Stimulated activated CD4-positive, alpha-beta T cell treated with anti-CD3 and anti-CD28 coated beads, TNF-alpha, amount 100 ng/mL, for 24 hours (primary cell): ENCODE measurements at regions not wholly inside any gene's neighbourhood (a gene's known extent, or its start where the extent isn't known, plus 50 kb on each side); places are given as distances from the start of the nearest gene placed in this dataset.
A peak's percentile ranks its signal among the peaks of the same experiment; 100 is the strongest.

Source experiments
- DNase-seq, 3 experiments: peaks; one replicate each; pipeline ENCODE4 v3.0.0-alpha.2; 2020; ENCODE audit warnings: low read depth in 3 of 3

DNA sequence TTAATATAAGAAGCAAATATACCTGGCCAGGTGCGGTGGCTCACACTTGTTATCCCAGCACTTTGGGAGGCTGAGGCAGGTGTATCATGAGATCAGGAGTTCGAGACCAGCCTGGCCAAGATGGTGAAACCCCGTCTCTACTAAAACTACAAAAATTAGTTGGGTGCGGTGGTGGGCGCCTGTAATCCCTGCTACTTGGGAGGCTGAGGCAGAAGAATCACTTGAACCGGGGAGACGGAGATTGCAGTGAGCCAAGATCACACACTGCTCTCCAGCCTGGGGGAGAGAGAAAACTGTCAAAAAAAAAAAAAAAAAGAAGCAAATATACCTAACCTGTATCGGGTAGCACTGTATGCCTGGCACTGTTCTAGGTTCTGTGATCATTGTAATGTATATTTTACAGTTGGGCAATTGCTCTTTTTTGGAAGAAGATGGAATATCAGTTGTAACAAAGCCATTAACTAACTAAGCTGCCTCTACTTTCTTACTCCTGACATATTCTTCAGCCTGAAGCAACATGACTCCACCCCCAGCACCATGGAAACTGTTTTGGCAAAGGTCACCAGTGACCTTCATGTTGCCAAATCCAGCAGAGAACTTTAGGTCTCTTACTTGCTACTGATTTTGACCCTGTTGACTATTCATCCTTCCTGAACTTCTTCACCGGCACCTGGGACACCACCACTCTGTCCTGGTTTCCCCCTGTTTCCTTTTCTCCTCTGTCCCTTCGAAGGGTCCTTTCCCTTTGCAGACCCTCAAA lies 203.8 kb downstream of the RPLP1 start:
- no peak for DNase-seq

DNA sequence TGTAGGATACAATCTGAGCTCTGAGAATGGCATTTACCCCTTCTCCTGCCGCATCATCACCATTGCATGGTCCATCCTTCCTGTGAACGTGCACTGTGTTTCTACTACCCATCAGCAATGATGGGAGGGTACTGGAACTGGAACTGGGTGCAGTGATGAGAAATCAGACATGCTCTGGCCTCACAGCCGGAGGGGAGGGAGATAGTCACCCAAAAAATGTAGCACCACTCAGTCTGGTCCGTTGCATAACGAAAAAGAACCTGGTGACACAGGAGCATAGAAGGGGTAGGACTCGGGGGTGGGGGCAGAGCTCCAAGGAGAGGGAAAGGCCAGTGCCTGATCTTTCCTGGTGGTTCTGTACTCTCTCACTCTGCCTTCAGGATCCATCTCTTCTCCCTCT lies 205.0 kb downstream of the RPLP1 start:
- DNase-seq, result no peak

DNA sequence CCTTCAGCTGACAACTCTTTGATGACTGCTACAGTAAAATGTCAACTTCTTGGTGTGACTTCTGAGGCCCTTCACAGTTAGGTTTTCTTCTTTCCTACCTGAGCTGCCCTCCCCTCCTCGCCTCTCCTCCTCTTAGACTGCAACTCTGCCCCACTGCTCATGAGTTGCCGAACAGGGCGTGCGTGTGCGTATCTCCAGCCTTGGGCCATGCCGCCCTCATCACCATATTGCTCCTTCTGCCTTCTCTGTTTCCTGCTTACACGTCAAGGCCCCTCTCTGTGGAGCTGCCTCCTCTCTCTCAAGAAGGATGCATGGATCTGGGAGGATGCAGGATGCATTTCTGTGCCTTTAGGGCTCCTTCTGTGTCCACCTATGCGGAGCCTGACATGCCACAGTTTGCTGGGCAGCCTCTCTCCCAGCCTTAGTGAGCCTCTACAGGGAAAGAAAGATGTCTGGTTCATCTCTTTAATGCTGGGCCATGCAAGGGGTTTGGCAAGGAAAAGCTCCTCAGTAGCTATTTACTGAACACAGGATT lies 205.9 kb downstream of the RPLP1 start:
- DNase-seq, result no peak

DNA sequence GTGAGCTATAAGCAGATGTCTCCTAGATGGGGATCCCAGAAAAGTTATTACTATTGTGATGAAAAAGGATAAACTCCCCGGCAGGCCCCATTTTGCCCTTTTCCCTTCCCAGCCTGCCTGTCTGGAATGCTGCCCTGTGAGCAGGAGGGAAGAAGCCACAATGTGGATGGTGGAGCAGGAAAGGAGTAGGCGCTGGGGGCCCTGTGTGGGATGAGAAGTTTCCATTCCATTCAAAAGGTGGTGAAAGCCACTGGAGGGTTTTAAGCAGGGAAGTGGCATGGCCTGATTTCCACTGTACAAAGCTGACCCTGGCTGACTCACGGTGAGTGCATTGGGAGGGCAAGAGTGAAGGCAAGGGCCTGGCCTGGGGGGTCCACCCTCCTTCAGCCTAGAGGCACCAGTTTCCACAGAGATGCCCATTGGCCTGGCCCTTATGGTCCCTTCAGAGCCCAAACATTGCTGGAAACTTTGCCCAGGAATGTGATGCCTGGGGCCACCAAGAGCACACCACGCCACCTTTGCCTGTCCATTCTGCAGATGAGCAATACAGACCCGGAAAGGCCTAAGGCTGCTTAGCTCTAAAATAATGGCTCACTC lies 206.9 kb downstream of the RPLP1 start:
- DNase-seq, result no peak

DNA sequence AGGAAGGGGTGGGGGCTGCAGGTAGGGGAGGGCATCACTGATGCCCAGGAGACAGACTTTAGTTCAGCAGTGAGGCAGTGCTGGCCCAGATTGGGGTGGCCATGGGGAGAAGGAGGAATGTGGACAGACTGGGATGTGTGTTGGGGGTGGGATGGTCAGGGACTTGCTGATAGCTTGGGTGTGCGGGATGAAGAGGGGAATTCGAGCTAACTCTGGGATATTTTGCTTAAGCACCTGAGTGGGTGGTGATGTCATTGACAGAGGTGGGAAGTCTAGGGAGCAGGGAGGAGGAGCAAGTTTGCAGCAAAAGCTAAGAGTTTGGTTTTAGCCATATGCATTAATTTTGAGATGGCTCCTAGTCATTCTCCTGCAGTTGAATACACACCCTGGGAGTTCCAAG lies 207.5 kb downstream of the RPLP1 start:
- no peak for DNase-seq

DNA sequence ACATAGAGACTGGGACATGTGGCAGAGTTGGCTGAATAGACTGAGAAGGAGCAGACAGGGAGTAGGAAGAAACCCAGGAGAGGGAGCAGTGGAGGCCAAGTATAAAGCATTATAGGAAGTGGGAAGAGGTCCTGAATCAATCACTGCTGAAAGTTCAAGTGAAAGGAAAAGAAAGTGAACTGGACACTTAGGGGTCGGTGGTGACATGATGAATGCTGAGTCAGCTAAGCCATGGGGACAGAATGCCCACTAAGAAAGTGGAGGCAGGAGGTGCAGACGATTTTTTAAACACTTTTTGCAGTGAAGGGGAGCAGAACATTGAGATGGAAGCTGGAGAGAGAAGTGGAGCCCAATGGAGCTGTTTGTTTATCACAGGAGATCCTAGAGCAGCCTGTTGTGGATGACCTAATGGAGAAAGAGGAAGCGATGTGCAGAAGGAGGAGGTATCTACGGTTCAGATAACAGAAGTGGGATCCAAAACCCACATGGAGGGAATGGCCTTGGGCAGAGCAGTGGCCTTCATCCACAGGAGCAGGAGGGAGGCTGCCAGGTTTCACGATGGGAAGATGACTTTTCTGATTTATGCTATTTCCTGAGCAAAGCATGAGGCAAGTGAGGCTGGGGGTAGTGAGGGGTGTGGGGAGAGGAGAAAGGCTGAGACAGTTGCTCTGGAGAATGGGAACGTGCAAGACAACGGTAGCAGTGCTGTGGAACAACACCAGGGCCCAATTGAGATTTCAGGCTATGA lies 208.2 kb downstream of the RPLP1 start:
- no peak for DNase-seq

DNA sequence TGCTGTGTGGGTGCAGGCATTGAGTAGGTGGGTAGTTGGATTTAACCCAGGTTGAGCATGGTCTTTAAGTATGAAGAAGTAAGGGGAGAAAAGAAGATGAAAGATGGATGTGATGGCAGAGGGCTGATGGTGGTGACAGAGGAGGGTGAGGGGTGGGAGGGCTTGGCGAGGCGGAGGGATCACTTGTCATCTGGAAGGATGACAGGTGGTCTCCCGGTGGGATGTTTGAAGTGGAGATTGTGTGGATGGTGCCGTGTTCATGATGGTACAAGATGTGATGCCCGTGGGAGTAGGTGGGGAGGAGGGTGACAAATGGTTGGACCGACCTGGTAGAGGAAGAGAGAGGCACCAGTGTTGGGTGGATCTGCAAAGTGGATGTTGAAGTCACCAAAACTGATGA lies 208.8 kb downstream of the RPLP1 start:
- DNase-seq, result no peak

DNA sequence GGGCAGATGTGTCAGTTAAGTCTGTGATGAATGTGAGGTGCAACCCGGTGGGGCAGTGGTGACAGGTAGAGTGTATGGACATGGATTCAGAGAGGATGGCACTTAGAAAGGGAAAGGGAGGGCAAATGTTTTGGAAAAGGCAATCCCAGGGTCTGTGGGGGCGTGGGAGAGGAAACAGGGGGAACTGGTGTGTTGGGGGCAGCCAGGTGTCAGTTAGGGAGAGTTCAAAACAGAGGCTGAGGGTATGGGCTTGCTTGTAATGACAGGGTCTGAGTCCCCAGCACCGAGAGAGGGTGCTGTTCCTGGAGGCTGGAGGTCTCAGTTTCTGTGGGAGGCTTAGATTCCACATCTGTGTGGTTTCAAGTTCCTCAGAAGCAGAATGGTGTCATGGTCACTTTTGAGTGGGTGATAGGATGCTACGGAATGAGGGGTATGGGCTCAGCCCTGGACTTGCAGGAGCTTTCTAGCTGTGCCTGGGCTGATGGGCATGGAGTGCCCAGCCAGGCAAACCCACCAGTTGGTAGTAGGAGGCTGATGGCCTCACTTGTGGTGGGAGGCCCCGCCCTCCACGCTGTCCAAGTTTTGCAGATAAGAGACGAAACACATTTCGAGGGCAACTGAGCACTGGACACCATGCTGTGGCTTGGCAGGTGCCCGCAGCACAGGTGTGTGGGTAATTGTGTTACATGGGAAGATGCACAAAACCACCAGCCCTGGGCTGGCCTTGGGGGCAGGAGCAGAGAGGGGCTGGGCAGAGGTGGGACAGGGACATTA lies 209.4 kb downstream of the RPLP1 start:
- no peak for DNase-seq

DNA sequence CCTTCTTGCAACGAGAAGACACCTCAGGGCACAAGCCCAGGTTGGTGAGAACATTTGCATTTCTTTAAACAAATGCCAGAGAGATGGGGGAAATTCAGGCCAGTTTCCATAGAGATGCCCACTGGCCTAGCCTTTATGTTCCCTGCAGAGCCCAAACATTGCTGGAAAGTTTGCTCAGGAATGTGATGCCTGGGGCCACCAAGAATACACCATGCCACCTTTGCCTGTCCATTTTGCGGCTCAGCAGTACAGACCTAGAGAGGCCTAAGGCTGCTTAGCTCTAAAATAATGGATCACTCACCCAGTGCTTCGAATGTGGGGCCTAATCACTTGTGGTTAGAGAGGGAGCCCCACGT lies 210.0 kb downstream of the RPLP1 start:
- DNase-seq, result no peak

DNA sequence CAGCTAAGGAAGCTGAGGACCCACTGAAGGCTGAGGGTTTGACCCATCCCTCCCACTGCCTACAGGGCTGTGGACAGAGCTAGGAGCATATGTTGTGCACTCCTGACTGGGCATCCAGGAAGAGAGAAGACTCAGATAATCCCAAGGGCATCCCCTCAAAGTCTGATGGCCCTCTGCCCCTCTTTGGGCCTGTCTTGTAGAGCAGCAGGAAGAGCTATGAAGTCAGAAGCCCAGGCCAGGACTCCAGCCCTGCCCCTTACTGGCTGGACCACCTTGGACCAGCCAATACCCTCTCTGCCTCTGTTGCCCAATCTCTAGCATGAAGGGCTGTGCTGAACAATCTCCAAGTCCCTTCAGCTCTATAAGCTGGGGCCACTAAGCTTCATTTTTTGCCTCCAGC lies 210.8 kb downstream of the RPLP1 start:
- DNase-seq, result no peak

DNA sequence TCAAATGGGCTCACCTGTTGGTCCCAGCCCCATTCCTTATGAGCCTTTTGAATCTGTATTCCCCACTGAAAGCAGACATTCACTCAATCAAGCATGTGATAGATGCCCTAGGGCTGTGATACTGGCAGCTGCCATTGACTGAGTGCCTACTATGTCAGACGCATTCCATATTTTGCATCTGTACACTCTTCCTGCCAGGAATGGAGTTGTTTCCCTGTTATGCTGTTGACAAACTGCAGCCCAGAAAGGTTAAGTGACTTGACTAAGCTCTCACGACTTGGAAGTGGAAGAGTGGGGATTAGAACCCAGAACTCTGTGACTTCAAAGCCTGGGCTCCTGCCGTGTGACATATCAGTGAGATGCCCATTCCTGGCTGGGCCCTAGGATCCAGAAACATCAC lies 211.4 kb downstream of the RPLP1 start:
- no peak for DNase-seq

DNA sequence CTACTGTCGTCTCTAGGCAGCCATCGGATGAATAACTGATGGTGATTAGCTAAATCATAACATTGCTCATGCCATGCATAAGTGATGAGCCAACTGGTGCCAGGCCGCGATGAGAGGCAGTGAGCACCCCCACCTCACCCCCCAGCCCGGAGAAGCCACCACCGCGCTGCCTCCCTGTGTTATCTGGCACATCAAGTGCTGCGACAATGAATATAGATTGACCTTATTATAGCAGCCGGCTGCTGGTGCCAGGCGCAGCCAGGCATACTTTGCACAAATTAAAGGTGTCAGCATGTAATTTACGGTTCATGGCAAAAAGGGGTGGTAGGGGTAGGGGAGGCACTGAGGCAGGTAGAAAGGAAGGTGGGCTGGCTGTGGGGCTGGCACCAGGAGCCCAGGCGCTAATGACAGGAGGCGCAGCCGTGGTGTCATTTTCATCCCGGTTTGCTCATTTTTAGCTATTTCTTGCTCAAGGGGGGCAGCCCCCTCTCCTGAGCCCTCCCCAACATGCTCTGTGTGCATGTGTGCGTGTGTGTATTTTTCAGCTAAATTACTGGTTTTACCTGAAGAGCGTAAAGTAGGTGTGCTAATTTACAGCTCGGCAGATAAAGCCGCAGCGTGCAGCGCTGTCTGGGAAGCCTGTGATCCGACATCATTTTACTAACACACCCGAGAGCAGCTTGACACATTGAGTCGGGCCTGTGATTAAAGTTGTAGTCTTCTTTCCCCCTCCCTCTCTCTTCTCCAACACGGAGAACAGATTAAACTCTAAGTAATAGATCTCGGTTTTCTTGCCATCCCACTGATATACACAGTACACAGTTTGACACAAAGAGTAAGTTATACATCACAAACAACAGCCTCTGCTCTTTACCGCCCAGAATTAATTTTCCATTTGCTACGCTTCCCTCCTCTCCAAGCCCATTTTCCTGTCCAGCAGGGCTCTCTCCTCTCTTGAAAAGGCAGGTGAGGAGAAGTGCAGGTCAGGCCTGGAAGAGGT lies 212.3 kb downstream of the RPLP1 start:
- DNase-seq, result no peak

DNA sequence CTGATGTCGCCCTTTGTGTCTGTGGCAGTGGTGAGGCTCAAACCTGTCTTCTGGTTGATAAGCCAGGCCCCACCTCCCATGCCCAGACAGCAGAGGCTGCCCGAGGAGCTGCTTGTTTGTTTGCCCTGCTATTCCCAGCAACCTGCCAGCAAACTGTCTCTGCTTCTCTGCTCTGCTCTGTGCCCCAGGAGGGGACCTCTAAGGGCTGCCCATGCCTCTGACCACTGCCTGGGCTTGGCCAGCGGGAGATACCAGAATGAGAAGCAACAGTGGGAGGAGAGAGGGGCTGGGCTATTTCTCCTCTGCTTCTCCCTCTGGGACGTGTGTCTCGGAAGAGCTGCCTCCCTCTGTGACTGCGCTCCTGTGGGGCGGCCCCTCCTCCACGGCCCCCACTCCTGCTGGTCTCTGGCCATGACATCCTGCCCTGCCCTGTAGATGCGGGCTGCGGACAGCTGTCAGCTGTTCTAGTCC lies 213.1 kb downstream of the RPLP1 start:
- no peak for DNase-seq

DNA sequence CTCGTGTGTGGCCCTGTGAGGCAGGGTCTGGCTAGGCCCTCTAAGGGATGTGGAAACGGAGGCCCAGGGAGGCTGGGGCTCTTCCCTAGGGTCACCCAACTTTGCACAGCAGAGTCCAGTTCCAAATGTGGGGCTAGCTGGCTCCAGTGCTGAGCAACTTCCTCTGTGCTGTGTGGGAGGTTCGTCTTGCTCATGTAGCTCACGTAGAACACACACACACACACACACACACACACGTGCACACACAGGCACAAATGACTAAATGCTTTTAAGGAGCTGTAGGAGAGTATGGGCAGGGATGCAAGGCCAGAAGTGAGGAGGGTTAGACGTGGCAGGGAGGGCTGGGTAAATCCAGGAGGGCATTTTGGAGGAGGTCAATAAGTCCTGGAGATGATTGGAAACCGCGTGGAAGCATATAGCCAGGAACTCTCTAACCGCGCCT lies 213.8 kb downstream of the RPLP1 start:
- peak in 1 of 3 experiments; percentile 24 for DNase-seq

DNA sequence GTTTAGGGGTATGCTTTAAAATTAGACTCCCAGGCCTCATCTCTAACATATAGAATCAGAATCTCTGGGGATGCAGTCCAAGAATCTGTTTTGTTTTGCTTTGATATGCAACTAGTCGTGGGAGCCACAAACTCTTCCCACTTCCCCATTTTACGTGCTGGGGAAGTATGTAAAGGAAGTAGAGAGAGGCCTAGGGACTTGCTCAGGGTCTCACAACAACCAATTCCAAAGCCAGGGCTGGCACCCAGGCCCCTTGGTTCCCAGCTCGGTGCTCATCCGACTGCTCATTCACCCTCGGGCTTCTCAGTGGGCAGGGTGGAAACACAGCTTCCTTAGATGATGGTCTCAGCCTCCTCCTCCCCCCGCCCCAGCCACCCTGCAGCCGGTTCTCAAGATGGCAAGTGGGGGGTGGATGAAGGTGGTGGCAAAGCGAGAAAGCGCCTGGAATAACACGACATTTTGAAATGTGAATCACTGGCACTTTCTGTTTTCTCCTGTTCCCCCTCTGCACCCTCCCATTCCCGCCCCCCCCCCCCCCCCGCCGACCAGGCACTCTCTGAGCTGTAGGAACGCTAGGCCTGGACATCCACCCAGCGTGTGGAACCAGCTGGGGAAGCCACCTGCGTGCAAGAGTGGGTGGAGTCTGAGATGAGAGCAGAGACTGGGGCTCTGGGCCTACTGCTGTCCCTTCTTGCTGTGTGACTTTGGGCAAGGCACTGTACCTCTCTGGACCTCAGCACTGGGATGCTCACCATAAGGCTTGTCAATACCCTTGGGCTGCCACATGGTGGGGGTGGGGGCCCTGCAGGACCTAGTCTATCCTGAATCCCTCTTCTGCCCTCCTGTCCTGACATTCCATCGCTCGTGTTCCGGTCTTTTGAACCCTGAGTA lies 214.5 kb downstream of the RPLP1 start:
- DNase-seq, result no peak

DNA sequence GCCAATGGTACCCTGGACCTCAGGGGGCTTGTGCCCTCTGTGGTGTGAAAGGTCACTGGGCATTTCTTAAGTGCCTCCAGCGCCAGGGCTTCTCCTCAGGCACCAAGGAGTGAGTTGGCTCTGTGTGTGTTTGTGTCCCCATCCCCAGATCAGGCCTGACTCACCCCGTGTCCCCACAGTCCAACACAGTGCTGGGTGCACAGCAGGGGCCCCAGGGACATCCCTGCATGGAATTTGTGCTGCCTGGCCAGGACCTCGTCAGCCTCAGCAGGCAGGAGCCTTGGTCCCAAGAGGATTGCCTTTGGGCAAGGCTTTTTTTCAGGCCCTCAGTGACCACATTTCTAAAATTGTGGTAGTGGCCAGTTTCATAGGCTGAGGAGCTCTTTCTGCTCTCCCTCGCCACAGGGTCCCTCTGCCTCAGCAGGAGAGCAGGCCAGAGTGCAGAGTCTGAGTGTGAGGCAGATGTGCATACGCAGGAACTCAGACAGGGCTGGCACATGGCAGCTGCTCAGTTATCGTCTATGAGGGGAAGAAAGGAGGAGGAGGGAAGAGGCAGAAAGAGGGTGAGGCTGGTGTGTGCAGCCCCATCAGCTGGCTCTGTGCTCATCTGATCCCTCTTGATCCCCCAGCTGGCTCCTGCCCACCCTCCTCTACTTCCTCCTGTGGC lies 215.6 kb downstream of the RPLP1 start:
- no peak for DNase-seq

DNA sequence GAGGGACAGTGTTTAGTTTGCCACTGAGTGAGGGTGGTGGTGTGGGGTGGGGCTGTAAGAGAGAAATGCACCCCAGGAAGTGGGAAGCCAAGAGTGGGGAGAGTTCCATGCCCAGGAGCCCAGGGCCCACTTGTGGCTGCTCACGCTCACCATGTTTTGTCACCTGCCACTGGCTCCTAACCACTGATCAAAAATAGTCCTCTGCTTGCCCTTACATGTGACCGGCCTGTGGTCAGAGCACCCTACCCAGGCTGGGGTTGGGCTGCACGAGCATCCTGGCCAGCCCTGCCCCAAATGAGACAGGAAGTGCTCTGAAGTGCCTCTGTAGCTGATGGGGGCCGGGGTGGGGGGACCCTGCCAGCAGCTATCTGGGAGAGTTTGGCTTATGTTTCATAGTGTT lies 216.3 kb downstream of the RPLP1 start:
- no peak for DNase-seq

DNA sequence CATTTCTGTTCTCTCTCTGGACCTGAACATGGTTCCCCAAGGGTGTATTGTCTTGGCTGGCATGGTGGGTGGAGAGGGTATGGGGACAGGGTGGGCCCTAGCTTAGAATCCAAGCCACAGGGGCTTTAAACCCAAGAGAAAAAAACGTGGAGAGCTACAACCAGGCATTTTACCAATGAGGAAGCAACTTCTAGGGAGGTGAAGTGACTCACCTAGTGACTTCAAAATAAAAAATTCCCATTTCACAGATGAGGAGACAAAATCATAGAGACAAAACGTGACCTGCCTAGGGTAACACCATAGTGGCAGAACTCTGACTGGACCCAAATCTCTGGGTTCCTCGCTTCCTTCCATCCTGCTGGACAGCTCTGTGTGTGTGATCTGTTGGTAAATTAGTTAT lies 216.8 kb downstream of the RPLP1 start:
- DNase-seq, result no peak

DNA sequence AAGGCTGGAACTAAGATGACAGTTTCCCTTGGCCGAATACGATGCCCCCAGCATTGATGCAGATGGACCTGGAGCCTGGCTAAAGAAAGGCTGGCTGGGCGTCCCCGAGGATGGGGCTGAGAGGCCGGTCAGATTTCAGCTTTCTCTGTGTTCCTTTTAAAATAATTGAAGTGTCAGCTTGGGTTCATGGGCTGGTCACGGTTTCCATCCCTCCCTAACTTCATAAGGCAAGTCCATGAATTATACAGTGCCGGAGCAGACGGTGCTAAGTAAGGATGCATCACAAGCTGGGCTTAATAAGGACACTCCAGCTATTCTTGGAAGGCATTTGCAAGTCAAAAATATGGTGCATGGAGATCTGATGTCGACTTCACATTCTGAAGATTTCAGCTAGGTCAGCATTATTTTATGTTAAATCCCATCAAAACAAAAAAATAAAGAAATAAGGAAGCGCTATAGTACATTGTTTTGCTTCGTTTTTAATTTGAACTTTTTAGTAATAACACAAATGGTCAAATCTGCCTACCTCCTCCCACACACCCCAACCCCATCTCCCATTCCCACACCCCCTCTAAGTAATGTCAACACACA lies 220.8 kb downstream of the RPLP1 start:
- DNase-seq, result no peak
